SHP77 treated with DMSO at 0.1 percent for 48 hours (cell line): ENCODE measurements at regions not wholly inside any gene's neighbourhood (a gene's known extent, or its start where the extent isn't known, plus 50 kb on each side); places are given as distances from the start of the nearest gene placed in this dataset.

ENCODE experiments used
- DNase-seq: peaks from one replicate; lab custom pipeline; 2025; lab: John Stamatoyannopoulos, UW

DNA sequence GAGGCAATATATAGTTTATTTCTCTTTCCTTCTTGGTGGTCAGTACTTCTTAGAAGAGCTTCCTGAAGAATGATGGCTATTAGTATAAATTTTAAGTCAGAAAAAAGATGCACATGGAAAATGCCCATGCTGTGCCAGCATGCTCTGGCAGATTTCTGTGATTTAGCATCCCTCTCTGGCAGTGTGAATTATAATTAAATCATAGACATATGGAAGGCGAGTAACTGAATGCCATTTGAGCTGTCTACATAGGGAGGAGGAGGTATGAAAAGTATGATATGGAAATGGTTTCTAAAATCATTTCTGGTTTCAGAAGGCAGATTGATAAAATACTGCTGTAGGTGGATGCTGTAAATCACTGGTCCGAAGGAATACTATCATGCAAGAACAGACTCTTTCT lies 754.9 kb upstream of the LRATD1 start:
- no peak for DNase-seq

DNA sequence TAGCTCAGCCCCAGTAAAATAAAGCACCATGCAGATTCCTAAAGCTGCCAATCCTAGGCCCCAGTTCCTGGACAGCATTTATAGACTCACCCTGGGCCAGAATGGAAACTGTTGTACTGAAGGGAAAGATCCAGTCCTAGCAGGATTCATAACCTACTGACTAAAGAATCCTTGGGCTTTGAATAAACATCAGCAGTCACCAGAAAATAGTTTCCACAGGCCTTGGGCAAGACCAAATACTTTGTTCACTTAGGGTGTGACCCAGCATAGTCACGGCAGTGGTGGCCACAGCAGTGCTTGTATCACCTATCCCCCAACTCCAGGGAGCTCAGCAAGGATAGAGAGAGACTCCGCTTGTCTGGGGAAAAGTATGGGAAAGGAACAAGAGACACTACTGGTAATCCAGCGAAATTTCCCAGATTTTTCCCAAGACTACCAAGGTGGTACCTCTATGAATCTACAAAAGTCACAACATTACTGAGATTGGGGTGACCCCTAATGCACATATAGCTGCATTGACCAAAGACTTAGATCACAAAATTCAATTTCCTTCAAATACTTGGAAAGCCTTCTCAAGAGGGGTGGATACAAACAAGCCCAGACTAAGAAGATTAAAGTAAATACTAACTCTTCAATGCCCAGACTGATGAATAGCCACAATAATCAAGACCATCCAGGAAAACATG lies 748.1 kb upstream of the LRATD1 start:
- no peak for DNase-seq

DNA sequence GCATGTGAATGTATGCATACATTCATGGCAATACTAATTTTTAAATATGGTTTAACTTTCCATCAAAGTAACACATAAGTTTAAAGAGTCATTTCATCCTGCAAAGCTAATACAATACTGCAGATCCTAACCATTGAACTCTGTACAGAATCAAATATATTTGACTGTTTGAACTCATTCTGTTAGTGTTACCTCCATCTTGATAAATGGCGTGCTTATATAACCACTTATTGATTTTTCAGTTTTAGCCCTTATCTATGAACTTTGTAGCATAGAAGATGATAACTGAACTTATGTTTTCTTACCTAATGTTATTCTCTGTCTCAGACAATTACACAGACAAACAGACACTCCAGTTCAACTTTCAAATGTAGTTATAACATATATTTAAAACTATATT lies 731.0 kb upstream of the LRATD1 start:
- DNase-seq, result no peak

- no peak for DNase-seq
These were observed 726.7 kb upstream of the LRATD1 start for GRCh38 chr2:13905831-13906230.

GRCh38 chr2:13916066-13916465 lies 716.5 kb upstream of the LRATD1 start:
- DNase-seq, result no peak

DNA sequence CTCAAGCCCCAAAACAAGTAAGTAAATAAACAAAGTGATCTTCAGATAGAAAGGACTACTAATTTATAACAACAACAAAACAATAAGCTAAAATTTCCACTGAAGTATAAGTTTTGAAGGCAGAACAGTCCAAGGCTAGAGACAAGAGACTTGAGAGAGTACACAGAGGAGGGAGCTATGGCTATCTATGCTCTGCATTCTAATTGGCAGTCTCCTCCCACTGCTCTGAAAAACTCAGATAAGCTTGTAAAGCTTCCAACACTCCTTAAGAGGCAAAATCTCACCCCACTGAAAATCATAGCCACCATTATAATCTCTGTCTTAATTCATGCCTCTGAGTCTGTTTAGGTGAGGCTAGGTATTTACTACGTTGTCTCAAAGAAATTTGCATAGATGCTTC lies 714.6 kb upstream of the LRATD1 start:
- no peak for DNase-seq

DNA sequence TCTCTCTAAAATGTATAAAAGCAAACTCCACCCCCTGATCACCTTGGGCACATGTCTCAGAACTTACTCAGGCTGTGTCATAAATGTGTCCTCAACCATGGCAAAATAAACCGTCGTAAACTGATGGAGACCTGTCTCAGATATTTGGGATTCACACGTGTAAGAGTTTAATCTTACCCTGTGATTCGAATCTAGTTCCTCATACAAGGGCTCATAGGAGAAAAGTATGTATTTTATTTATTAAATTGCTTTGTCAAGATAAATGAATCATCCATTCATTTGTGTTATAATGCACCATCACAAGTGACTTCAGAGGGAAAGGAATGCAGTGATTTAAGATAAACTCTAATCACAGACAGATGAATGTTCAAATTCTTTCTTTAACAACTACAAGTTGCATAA lies 712.5 kb upstream of the LRATD1 start:
- DNase-seq, result no peak

- DNase-seq, result no peak
These were observed 711.3 kb upstream of the LRATD1 start for GRCh38 chr2:13921245-13921644.

GRCh38 chr2:13923823-13924222 lies 708.7 kb upstream of the LRATD1 start:
- no peak for DNase-seq

- DNase-seq, result no peak
These were observed 690.4 kb upstream of the LRATD1 start for GRCh38 chr2:13942111-13942510.

- no peak for DNase-seq
These were observed 681.8 kb upstream of the LRATD1 start for GRCh38 chr2:13950761-13951160.

DNA sequence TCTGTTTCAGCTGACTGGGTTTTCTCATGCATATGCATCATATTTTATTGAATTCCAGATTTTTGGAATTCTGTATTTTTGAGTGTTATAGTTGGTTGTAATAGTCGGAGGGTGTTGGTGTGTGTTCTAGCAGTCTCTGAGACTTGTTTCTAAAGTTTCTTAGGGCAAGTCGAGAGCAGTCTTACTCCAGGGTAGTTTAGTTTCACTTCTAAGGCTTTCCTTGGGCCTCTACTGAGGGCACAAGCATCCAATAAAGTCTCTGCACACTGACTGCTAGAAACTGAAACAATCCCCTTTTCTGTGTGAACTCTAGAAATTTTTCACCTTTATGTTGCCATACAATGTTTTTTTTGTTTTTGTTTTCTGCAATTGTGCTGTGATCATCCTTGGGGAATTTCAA lies 663.7 kb upstream of the LRATD1 start:
- no peak for DNase-seq

- DNase-seq, result peak; percentile 44
These were observed 646.3 kb upstream of the LRATD1 start for GRCh38 chr2:13986119-13986720.

DNA sequence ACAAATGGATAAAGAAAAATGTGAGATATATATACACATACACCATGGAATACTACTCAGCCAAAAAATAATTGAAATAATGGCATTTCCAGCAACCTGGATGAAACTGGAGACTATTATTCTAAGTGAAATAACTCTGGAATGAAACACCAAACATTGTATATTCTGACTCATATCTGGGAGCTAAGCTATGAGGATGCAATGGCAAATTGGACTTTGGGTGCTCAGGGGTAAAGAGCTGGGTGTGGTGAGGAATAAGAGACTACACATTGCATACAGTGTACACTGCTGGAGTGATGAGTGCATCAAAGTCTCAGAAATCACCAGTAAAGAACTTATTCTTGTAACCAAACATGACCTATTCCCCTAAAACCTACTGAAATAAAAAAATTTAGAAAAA lies 636.0 kb upstream of the LRATD1 start:
- DNase-seq, result no peak

DNA sequence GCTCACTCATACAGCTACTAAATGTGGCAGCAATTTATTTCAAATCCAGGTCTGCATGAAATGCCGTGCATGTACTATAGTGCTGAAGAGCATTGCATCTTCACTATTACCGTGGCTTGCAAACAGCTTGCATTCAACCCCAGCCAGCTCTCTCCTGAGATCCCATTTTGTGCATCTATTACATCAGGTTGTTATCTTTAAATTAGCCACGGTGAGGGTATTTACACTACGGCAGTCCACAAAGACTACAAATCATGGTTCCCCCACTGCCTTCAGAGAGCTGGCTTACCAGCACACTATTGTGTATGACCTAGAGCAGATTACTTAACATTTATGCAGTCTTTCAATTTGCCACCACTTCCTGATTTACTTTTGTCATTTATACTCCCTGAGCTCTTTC lies 621.3 kb upstream of the LRATD1 start:
- DNase-seq, result no peak

GRCh38 chr2:14015113-14015630 lies 617.3 kb upstream of the LRATD1 start:
- DNase-seq, result no peak

- no peak for DNase-seq
These were observed 616.1 kb upstream of the LRATD1 start for GRCh38 chr2:14016289-14016955.

GRCh38 chr2:14018620-14019019 lies 613.9 kb upstream of the LRATD1 start:
- no peak for DNase-seq

DNA sequence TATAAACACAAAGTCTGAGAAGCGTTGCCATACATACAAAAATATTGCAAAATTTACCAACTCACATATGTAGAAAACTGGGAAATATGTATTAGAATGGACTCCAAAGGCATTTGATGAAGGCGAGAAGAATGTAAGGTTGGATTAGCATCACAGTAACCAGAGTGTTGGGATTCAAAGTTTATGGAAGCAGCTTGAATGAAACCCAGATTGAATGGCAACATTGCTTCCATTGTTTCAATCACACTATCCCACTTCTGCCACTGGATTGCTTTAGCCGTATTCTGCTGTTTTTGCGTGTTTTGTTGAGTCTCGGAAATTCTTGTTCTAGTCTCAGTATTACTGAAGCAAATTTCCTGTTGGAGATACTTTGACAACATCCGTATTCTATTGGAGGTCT lies 609.0 kb upstream of the LRATD1 start:
- DNase-seq, result no peak

DNA sequence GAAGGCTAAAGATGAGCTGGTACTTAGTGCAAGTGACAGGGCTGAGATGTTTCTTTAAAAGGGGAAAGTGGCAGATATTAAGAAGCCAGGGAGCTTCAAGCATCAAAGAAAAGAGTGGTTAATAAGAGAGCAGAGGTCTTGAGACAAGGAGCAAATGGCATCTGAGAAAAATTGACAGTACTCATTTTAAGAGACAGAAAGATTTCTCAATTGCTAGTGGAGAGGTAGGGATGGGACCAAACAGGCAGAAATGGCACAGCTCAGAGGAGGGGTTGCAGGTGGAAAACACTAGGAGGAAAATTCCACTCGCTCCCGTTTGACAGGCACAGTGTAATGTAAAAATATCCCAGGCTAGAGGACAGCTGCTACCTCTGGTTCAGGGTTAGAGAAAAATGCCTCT lies 593.4 kb upstream of the LRATD1 start:
- peak; percentile 43 for DNase-seq

DNA sequence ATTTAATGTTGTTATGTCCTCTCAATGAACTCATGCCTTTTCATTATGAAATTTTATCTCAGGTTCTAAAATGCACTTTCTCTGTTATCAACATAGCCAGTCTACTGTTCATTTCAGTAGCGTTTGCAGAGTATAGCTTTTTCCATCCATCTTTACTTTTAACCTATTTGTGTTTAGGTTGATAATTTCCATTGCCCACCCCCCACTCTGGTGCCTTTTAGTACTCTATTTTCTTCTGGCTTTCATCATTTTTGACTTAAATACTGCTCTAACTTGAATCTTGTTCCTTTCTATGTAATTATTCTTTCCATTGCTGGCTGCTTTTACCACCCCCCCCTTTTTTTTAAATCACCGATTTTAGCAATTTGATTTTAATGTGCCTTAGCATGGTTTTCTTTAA lies 585.0 kb upstream of the LRATD1 start:
- no peak for DNase-seq

GRCh38 chr2:14051401-14051800 lies 581.1 kb upstream of the LRATD1 start:
- DNase-seq, result no peak

DNA sequence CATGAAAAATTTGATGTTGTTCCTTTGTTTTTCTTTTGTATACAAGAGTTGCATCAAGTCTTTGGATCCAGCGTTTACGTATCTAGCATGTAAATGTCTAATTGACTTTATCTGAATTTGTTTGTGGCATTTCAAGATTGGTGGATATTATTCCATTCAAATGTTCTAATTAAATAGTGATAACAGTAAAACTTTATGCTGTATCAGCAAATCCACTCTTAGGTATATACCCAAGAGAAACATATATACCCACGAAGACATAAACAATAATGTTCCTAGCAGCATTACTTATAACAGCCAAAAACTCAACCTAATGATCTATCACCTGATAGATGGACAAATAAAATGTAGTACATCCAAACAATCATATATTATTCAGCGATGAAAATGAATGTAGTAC lies 579.4 kb upstream of the LRATD1 start:
- DNase-seq, result no peak
